Endothelial cell of umbilical vein (primary cell): ENCODE measurements at regions not wholly inside any gene's neighbourhood (a gene's known extent, or its start where the extent isn't known, plus 50 kb on each side); places are given as distances from the start of the nearest gene placed in this dataset.

Experiments
- CTCF ChIP-seq, 2 donors: IDR thresholded peaks; 1 replicate in 1 of 2; 2 replicates in 1 of 2; pipeline ENCODE4 v1.5.1; 2011; ENCODE audit warnings: low read length in 2 of 2, mild to moderate bottlenecking in 2 of 2, moderate library complexity in 2 of 2, control low read depth in 1 of 2, inconsistent platforms in 1 of 2, low read depth in 1 of 2; ENCODE audit not compliant: insufficient read depth in 1 of 2; ENCODE audit errors: extremely low read depth in 1 of 2
- POLR2AphosphoS5 ChIP-seq: IDR thresholded peaks from 2 replicates; pipeline ENCODE4 v1.6.1; 2012; ENCODE audit warnings: low read depth, mild to moderate bottlenecking, control low read depth, low read length, moderate library complexity; ENCODE audit not compliant: insufficient read depth

- TF ChIP-seq CTCF (IDR thresholded peaks at IDR 0.05; ENCODE audit: extremely low read depth in 1 of 2, insufficient read depth in 1 of 2, low read depth in 1 of 2, low read length in 2 of 2) (no peak), POLR2AphosphoS5 (no peak)
Observed at GRCh38 chr4:90028460-90028859, 98.7 kb upstream of the CCSER1 start.
